Kidney epithelial cell (primary cell): ENCODE measurements at regions not wholly inside any gene's neighbourhood (a gene's known extent, or its start where the extent isn't known, plus 50 kb on each side); places are given as distances from the start of the nearest gene placed in this dataset.

Experiments
- DNase-seq: peaks from one replicate; pipeline ENCODE4 v3.0.0-alpha.2; 2010; ENCODE audit warnings: low read depth
- H3K27me3 ChIP-seq: 2 replicates; pipeline ENCODE4 v1.6.0; 2011; ENCODE audit warnings: low read length; ENCODE audit not compliant: control insufficient read depth, insufficient read depth
- H3K36me3 ChIP-seq: 2 replicates; pipeline ENCODE4 v1.5.1; 2011; ENCODE audit warnings: low read length; ENCODE audit not compliant: control insufficient read depth, insufficient read depth
- H3K4me3 ChIP-seq: 2 replicates; pipeline ENCODE4 v1.5.1; 2011; ENCODE audit warnings: low read depth, mild to moderate bottlenecking, control low read depth, low read length
- CTCF ChIP-seq: IDR thresholded peaks from 2 replicates; pipeline ENCODE4 v1.5.1; 2011; ENCODE audit warnings: mild to moderate bottlenecking, moderate library complexity, low read length, control low read depth, inconsistent platforms; ENCODE audit not compliant: insufficient read depth, poor library complexity, severe bottlenecking

DNA sequence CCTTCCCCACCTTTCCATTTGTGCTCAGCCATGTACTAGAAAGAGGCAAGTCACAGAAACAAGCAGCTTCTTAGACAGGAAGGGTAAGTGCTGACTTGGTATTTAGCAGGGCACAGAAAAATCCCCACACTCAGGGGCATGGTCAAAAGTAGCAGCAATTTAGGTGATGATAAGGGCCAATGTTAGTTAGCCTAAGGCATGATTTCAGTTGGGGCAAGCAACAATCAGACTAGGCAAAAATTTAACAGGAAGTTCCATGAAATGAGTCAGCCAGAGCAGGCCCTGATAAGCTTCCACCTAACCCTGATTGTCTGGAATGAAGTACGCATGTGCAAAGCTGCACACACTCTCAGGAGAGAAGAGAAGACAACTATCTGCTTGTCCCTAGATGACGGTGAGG is 423.4 kb upstream of the UBE2E2 start:
- Histone ChIP-seq H3K36me3 (no peaks in the 10 kb centered on the region), H3K27me3 (no peaks in the 10 kb centered on the region), H3K4me3 (no peak overlapping the region)
- TF ChIP-seq CTCF: no peak
- no peak for DNase-seq

GRCh38 chr3:22792533-22792932 is 410.6 kb upstream of the UBE2E2 start:
- no peaks in the 10 kb centered on the region for H3K36me3 ChIP-seq
- no peak overlapping the region for H3K4me3 ChIP-seq
- no peak for TF ChIP-seq CTCF
- H3K27me3 ChIP-seq: no peaks in the 10 kb centered on the region
- no peak for DNase-seq

GRCh38 chr3:22795917-22796316 is 407.2 kb upstream of the UBE2E2 start:
- no peaks in the 10 kb centered on the region for H3K36me3 ChIP-seq
- TF ChIP-seq CTCF: no peak
- H3K4me3 ChIP-seq: no peak overlapping the region
- H3K27me3 ChIP-seq: no peaks in the 10 kb centered on the region
- DNase-seq: no peak

DNA sequence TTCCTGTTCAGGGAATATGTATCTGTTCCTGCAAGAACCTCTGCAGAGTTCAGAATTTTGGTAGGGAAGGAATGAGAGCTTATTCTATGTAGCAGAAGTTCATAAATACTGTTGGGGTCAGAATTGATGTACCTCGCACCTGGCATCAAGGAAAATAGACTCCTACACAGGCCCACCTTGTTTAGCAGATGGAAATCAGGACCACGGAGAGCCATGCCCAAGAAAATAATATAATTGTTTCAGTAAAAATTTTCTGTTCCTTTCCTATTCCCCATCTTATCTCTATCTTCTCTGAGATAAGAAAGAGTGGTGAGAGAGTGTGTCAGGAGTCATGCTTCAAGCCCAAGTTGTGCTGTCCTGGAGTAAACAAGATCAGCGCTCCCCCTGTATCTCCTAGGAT is 404.7 kb upstream of the UBE2E2 start:
- Histone ChIP-seq H3K27me3 (no peaks in the 10 kb centered on the region), H3K4me3 (no peak overlapping the region), H3K36me3 (no peaks in the 10 kb centered on the region)
- TF ChIP-seq CTCF: no peak
- no peak for DNase-seq

- no peak for TF ChIP-seq CTCF
- Histone ChIP-seq H3K27me3 (no peaks in the 10 kb centered on the region), H3K4me3 (no peak overlapping the region), H3K36me3 (no peaks in the 10 kb centered on the region)
- no peak for DNase-seq
Measured at GRCh38 chr3:22819209-22819608, 383.9 kb upstream of the UBE2E2 start.

- no peak overlapping the region for H3K4me3 ChIP-seq
- no peaks in the 10 kb centered on the region for H3K36me3 ChIP-seq
- no peak for TF ChIP-seq CTCF
- peak; percentile 73 for DNase-seq
- no peaks in the 10 kb centered on the region for H3K27me3 ChIP-seq
Measured at GRCh38 chr3:22835041-22835440, 368.1 kb upstream of the UBE2E2 start.
